Panc1 (cell line): ENCODE measurements at regions not wholly inside any gene's neighbourhood (a gene's known extent, or its start where the extent isn't known, plus 50 kb on each side); places are given as distances from the start of the nearest gene placed in this dataset.

ENCODE experiments used
- ATAC-seq: fragments of 200-7000 bp; cut with Tn5 transposase; 2 replicates; pipeline ENCODE4 v1.9.1; 2020; ENCODE audit warnings: mild to moderate bottlenecking, moderate library complexity
- BruUV-seq: library from RNA; stranded (reverse); fragments of 400-500 nt; replicated peaks from 2 replicates; lab custom pipeline; 2021; lab: Mats Ljungman, UMichigan
- CTCF ChIA-PET: fragments of 300-600 bp; sonication (Branson Sonifier 250); formaldehyde crosslinking; loops from one replicate; lab custom pipeline; 2022; ENCODE audit warnings: antibody characterized with exemption; lab: Charles Lee
- POLR2A ChIA-PET: fragments of 300-600 bp; sonication (Branson Sonifier 250); formaldehyde crosslinking; loops from one replicate; lab custom pipeline; 2022; ENCODE audit warnings: antibody characterized with exemption; lab: Charles Lee
- DNase-seq: peaks from one replicate; pipeline ENCODE4 v3.0.0-alpha.2; 2010; ENCODE audit warnings: low read depth, low spot score
- H3K27ac ChIP-seq: 2 replicates; pipeline ENCODE4 v1.5.1; 2011; ENCODE audit warnings: mild to moderate bottlenecking, low read length, inconsistent platforms
- H3K27me3 ChIP-seq: fragments of 200-500 bp; sonication (Bioruptor generic); 2 replicates; pipeline ENCODE4 v1.6.0; 2014; ENCODE audit warnings: low read length, inconsistent platforms; ENCODE audit not compliant: control insufficient read depth, insufficient read depth
- H3K36me3 ChIP-seq: fragments of 200-500 bp; sonication (Bioruptor generic); 2 replicates; pipeline ENCODE4 v1.5.1; 2014; ENCODE audit warnings: inconsistent platforms, mild to moderate bottlenecking, low read length, moderate library complexity; ENCODE audit not compliant: control insufficient read depth, insufficient read depth
- H3K4me1 ChIP-seq: 2 replicates; pipeline ENCODE4 v1.5.1; 2011; ENCODE audit warnings: inconsistent platforms, mild to moderate bottlenecking, low read length, moderate library complexity; ENCODE audit not compliant: control insufficient read depth, insufficient read depth
- H3K4me3 ChIP-seq, 2 experiments: 2 replicates each; pipeline ENCODE4 v1.5.1; 2011 to 2012; ENCODE audit warnings: low read depth in 2 of 2, low read length in 2 of 2, mild to moderate bottlenecking in 2 of 2, inconsistent platforms in 1 of 2, moderate library complexity in 1 of 2
- H3K9me3 ChIP-seq: fragments of 200-500 bp; sonication (Bioruptor generic); 2 replicates; pipeline ENCODE4 v1.5.1; 2014; ENCODE audit warnings: low read depth, mild to moderate bottlenecking, inconsistent platforms, low read length, moderate library complexity; ENCODE audit not compliant: control insufficient read depth, insufficient read depth
- CTCF ChIP-seq: fragments of 450-650 bp; IDR thresholded peaks from 2 replicates; pipeline ENCODE4 v1.5.1; 2017; ENCODE audit warnings: mild to moderate bottlenecking
- POLR2AphosphoS5 ChIP-seq: IDR thresholded peaks from 2 replicates; pipeline ENCODE4 v1.6.1; 2012; ENCODE audit warnings: mild to moderate bottlenecking, low read depth, low read length, moderate library complexity
- REST ChIP-seq, 2 experiments: IDR thresholded peaks; 2 replicates each; pipeline ENCODE4 v1.6.1; 2011 to 2012; ENCODE audit warnings: low read depth in 2 of 2, control low read depth in 1 of 2, low read length in 1 of 2, mild to moderate bottlenecking in 1 of 2, moderate library complexity in 1 of 2; ENCODE audit not compliant: insufficient read depth in 1 of 2
- SIN3A ChIP-seq: IDR thresholded peaks from 2 replicates; pipeline ENCODE4 v1.6.1; 2012; ENCODE audit warnings: low read depth, mild to moderate bottlenecking, low read length, moderate library complexity, borderline replicate concordance; ENCODE audit not compliant: insufficient read depth
- TCF7L2 ChIP-seq: IDR thresholded peaks from 2 replicates; pipeline ENCODE4 v1.6.1; 2011; ENCODE audit warnings: mild to moderate bottlenecking, low read depth, low read length, inconsistent platforms
- in situ Hi-C: cut with HindIII; loops from 2 replicates; pipeline ENCODE4 v1.10.0; 2016; ENCODE audit warnings: low sequenced_read_pairs, low pct_unique_long_range_greater_than_20kb
- intact Hi-C: fragments of 100-400 bp; cut with micrococcal nuclease; formaldehyde crosslinking; loops from one replicate; pipeline ENCODE4 v1.10.0; 2022; ENCODE audit not compliant: unreplicated experiment

DNA sequence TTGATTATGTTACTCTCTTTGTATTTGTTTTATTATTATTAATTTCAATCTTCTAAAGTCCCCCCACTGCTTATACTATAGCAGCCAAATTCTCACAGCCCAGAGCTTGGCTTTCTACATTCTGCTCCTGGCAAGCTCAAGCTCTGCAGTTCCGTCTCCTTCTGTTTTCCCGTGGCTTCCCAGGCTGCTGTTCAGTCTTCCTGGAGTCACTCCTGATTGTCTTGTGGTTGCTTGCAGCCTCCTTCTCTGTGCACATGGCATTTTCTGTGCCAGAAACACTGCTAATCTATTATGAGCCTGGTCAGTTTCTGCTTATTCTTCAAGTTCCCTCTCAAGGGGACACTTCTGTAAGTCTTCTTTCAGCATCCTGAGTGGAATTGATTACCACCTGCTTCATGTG lies 533.7 kb upstream of the IGFBP3 start:
- intact Hi-C loops, result no loop called here
- ChIA-PET POLR2A (no interaction called here), CTCF (no interaction called here)
- Histone ChIP-seq H3K36me3 (no peaks in the 10 kb centered on the region), H3K9me3 (no peaks in the 10 kb centered on the region), H3K27me3 (no peaks in the 10 kb centered on the region), H3K4me1 (no peaks in the 10 kb centered on the region), H3K4me3 (no peak overlapping the region), H3K27ac (no peak overlapping the region)
- DNase-seq (no peak), ATAC-seq (no peak)
- BruUV-seq, result no TSS peak
- no peak for TF ChIP-seq SIN3A
- in situ Hi-C loops, result no loop called here

GRCh38 chr7:46452561-46453135 lies 531.6 kb upstream of the IGFBP3 start:
- Histone ChIP-seq H3K9me3 (no peaks in the 10 kb centered on the region), H3K4me3 (no peak overlapping the region), H3K4me1 (no peaks in the 10 kb centered on the region), H3K27me3 (no peaks in the 10 kb centered on the region), H3K27ac (no peak overlapping the region), H3K36me3 (no peaks in the 10 kb centered on the region)
- intact Hi-C loops (no loop called here), in situ Hi-C loops (no loop called here)
- POLR2A ChIA-PET, result no interaction called here
- DNase-seq, result no peak
- CTCF ChIA-PET, result no interaction called here
- no peak for ATAC-seq
- no TSS peak for BruUV-seq
- TF ChIP-seq POLR2AphosphoS5 (no peak), SIN3A (no peak), REST (IDR thresholded peaks at IDR 0.05; ENCODE audit: insufficient read depth in 1 of 2, low read depth in 2 of 2, low read length in 1 of 2) (no peak), TCF7L2 (no peak), CTCF (no peak)

- Histone ChIP-seq H3K27me3 (no peaks in the 10 kb centered on the region), H3K4me1 (no peaks in the 10 kb centered on the region), H3K36me3 (no peaks in the 10 kb centered on the region), H3K27ac (no peak overlapping the region), H3K4me3 (no peak overlapping the region), H3K9me3 (no peaks in the 10 kb centered on the region)
- ChIA-PET POLR2A (no interaction called here), CTCF (no interaction called here)
- DNase-seq, result no peak
- TF ChIP-seq TCF7L2 (no peak), CTCF (no peak)
- ATAC-seq, result no peak
- in situ Hi-C loops (no loop called here), intact Hi-C loops (no loop called here)
- no TSS peak for BruUV-seq
These were observed 530.8 kb upstream of the IGFBP3 start for GRCh38 chr7:46451846-46452245.
